HG02885 (cell line): ENCODE measurements at regions not wholly inside any gene's neighbourhood (a gene's known extent, or its start where the extent isn't known, plus 50 kb on each side); places are given as distances from the start of the nearest gene placed in this dataset.
"Not testable (repeated sequence)": the region's sequence is repeated elsewhere in the genome, so short reads cannot be mapped to it uniquely, and the experiment has no call there.

Source experiments
- ATAC-seq: cut with Tn5 transposase; IDR thresholded peaks from one replicate; pipeline ENCODE4 v1.9.1; 2021; ENCODE audit warnings: mild to moderate bottlenecking; ENCODE audit not compliant: unreplicated experiment, poor library complexity

GRCh38 chr3:127068871-127069270 is 86.0 kb downstream of the PLXNA1 start:
- no peak for ATAC-seq

DNA sequence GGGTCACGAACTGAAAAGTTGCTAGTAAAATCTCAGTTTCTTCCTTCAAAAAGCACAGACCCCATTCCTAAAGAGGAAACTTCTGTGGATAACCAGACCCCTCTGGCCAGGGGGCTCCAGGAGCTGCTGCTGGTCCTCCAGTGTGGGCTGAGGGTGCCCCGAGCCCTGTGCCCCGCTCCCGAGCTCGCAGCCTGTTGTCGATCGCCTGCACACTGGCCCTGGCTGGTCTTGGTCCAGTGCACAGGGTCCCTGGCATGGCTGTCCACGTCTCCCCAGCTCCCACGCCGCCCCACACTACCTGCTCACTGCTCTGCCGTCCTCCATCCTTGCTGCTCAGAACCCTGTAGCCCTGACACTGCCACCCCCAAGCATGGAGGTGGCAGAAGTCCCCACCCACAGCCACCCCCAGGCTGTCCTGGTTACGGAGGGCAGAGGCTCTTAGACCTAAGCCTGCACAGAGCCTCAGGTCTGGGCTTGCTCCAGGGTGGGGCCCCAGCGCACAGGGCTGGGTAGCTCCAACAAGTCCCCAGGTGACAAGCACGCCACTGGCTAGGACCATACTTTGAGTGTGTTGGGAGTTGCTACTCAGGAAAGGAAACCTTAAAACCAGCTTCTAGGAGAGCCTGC is 87.0 kb downstream of the PLXNA1 start:
- ATAC-seq, result no peak

- no peak for ATAC-seq
Observed at GRCh38 chr3:127070776-127071175, 87.9 kb downstream of the PLXNA1 start.

DNA sequence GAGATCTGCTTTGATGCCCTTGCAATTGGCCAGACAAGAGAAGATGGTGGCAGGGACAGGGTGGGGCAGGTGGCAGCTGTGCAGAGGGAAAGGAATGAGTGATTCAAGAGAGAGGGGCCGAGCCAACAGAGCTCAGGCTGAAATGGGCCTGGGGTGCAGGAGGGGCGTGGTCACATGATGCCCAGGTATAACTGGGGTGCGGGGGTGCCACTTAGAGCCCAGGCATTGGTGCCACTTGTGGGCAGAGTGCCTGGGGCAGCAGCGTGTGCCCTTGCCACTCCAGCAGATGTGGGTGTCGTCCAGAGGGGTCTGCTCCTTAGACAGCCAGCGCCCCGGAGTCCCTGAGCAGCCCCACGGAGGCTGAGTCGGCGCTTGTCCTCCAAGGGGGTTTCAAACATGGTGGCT is 88.7 kb downstream of the PLXNA1 start:
- ATAC-seq, result no peak

DNA sequence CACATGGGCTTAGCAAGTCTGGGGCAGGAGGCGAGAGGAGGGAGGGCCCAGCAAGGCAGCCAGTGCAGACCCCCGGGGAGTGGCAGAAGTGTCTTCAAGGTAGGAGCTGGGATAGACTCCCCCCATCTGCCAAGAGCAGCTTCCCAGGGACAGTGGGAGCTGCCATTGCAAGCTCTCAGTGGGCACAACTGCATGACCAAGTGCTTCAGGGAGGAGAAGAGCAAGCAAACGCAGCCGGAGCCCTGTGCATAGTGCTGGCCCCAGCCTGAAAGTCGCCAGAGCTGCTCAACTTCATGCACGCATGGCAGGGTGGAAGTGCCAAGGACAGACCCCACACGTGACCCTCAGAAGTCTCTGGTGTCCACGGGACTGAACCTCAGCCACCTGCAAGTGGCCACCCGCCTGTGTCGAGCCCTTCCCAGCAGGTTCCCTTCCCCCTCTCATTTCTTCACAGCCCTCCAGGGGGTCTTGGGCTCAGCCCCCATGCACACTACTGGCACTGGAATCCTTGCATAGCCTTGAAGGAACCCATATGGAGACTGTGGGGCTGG is 89.4 kb downstream of the PLXNA1 start:
- no peak for ATAC-seq

DNA sequence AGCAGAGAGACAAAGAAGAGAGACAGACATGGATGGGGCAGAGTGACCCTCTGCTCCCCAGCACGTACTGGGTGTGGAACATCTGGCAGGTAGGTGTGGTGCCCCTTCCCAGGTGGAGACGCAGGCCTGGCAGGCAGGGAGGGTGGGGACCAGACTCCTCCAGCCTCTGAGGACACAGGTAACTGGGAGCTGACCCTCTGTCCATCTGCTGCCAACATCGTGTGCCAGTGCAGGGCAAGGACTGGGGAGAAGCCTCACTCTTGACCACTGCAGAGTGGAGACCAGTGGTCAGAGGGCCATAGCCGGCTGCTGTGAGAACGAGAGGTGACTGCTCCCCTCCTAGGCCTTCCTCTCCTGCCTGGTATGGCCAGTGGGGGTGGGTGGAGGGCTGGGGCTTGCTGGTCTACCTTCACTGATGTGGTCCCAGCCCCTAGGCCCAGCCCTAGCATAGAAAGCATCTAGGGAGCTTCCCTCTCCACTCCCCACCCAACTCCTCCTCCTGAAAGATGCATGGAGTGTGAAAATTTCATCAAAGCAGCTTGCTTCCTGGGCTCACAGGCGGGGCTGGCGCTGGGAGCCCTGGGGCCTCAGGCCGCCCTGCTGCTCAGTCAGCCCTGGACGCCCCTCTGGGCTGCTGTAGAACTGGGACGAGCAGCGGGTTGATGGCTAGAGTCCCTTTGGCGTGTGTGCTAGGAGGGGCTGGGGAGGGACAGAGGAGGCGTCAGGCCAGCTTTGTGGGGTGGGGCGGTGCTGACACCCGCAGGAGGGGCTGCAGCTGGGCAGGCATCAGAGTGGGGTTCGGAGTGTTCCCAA is 90.3 kb downstream of the PLXNA1 start:
- no peak for ATAC-seq

GRCh38 chr3:127073941-127074820 is 91.3 kb downstream of the PLXNA1 start:
- ATAC-seq, result no peak

DNA sequence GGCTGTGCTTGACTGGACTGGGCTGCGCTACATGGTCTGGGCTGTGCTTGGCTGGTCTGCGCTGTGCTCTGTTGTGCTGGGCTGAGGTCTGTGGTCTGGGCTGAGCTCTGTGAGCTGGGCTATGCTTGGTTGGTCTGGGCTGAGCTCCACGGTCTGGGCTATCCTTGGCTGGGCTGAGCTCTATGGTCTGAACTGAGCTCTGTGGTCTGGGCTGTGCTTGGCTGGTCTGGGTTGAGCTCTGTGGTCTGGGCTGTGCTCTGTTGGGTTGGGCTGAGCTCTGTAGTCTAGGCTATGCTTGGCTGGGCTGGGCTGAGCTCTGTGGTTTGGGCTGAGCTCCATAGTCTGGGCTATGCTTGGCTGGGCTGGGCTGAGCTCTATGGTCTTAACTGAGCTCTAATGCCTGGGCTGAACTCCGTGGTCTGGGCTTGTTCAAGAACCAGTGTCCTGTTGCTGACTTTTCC is 92.0 kb downstream of the PLXNA1 start:
- peak; percentile 95 for ATAC-seq

- not testable (repeated sequence) for ATAC-seq
Observed at GRCh38 chr3:127076166-127076992, 93.5 kb downstream of the PLXNA1 start.

DNA sequence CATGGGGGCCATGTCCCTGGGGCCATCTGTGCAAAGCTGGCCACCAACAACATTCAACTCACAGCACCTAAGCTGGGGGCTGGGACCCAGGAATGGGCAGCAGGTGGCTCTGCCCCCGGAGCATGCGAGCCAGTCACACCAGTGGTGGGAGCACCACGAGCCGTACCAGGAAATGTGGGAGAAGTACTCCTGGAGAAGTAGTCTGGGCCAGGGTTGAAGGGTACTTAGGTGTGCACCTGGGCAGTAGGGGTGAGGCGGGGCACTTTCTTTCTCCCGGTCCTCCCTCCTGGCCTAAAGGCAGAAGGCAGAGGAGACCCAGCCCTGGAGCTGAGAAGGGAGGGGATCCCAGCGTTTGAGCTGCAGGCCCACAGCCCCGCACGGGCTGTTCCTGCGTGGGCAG is 94.2 kb downstream of the PLXNA1 start:
- no peak for ATAC-seq

GRCh38 chr3:127077505-127078064 is 94.7 kb downstream of the PLXNA1 start:
- ATAC-seq, result no peak

GRCh38 chr3:127078626-127079025 is 95.7 kb downstream of the PLXNA1 start:
- no peak for ATAC-seq

GRCh38 chr3:127079211-127079610 is 96.3 kb downstream of the PLXNA1 start:
- no peak for ATAC-seq

DNA sequence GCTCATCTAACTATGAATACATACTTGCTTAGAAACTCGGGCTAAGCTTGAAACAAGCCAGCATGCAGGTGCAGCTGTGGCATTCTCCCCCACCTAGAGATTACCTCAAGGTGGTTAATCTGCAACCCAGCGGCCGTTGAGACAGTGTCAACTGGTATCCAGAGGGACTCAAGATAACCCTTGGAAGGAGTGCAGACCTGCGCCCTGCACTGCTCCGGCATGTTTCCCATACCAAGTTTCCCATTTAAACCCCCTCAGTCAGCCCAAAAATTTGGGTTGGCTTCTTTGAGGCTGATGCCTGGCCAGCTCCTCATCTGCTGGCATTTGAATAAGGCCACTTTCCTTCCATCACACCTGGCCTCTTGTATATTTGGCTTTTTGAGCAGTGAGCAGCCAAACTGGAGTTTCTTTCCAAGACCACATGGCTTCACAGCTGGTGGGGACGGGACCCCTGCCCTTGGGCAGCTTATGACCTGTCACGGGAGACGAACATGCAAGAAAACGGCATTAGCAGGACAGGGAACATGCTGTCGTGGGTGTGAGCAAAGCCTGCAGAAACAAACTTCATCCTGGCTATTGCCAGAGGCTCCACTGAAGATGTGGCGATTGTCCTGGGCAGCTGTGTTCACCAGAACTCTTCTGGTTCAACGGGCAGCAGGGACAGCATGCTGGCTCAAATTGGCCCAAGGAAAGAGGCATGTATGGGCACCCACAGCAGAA is 98.2 kb downstream of the PLXNA1 start:
- no peak for ATAC-seq

- ATAC-seq, result no peak
Observed at GRCh38 chr3:127082066-127082465, 99.2 kb downstream of the PLXNA1 start.

- ATAC-seq, result no peak
Observed at GRCh38 chr3:127083778-127084397, 101.0 kb downstream of the PLXNA1 start.

- ATAC-seq, result no peak
Observed at GRCh38 chr3:127084401-127084990, 101.6 kb downstream of the PLXNA1 start.

- no peak for ATAC-seq
Observed at GRCh38 chr3:127085576-127085975, 102.7 kb downstream of the PLXNA1 start.
